ENCODE measurements at regions not wholly inside any gene's neighbourhood (a gene's known extent, or its start where the extent isn't known, plus 50 kb on each side); places are given as distances from the start of the nearest gene placed in this dataset.

GRCh38 chr2:125267683-125268082, 1242.6 kb downstream of the CNTNAP5 start:
- no peak for DNase-seq (ENCODE audit: low read depth in 2 of 2)
- Histone ChIP-seq H4K20me1 (ENCODE audit: control insufficient read depth, extremely low read depth, insufficient read depth, low read length) (no peaks in the 10 kb centered on the region), H3K9ac (ENCODE audit: insufficient read depth, low read length) (no peak overlapping the region), H3K27ac (ENCODE audit: insufficient read depth, low read length) (no peak overlapping the region), H3K4me2 (ENCODE audit: extremely low read depth, insufficient read depth, low read length) (no peak overlapping the region), H3K36me3 (ENCODE audit: control insufficient read depth, insufficient read depth, low read length) (no peaks in the 10 kb centered on the region), H3K9me3 (ENCODE audit: control insufficient read depth, insufficient read depth, low read depth, low read length) (no peaks in the 10 kb centered on the region), H3K4me3 (replicated peaks in 1 of 4; ENCODE audit: control extremely low read depth in 1 of 4, insufficient read depth in 1 of 4, low read depth in 3 of 4, low read length in 4 of 4) (no peak overlapping the region), H2AFZ (ENCODE audit: low read length) (no peak overlapping the region), H3K79me2 (ENCODE audit: control insufficient read depth, insufficient read depth, low read length) (no peaks in the 10 kb centered on the region), H3K27me3 (ENCODE audit: control insufficient read depth, insufficient read depth, low read length) (no peaks in the 10 kb centered on the region), H3K4me1 (ENCODE audit: control insufficient read depth, extremely low read depth, insufficient read depth, low read length) (no peaks in the 10 kb centered on the region)
- TF ChIP-seq EZH2 (IDR thresholded peaks at IDR 0.05; ENCODE audit: low read length, missing control alignments) (no peak), CTCF (conservative IDR thresholded peaks at IDR 0.05 in 1 of 2, IDR thresholded peaks at IDR 0.05 in 1 of 2; ENCODE audit: low read depth in 1 of 2, low read length in 2 of 2) (no peak)

- Histone ChIP-seq H4K20me1 (ENCODE audit: control insufficient read depth, extremely low read depth, insufficient read depth, low read length) (no peaks in the 10 kb centered on the region), H3K27me3 (ENCODE audit: control insufficient read depth, insufficient read depth, low read length) (no peaks in the 10 kb centered on the region), H3K27ac (ENCODE audit: insufficient read depth, low read length) (no peak overlapping the region), H3K4me1 (ENCODE audit: control insufficient read depth, extremely low read depth, insufficient read depth, low read length) (no peaks in the 10 kb centered on the region), H3K79me2 (ENCODE audit: control insufficient read depth, insufficient read depth, low read length) (no peaks in the 10 kb centered on the region), H3K4me2 (ENCODE audit: extremely low read depth, insufficient read depth, low read length) (no peak overlapping the region), H2AFZ (ENCODE audit: low read length) (no peak overlapping the region), H3K9ac (ENCODE audit: insufficient read depth, low read length) (no peak overlapping the region), H3K4me3 (replicated peaks in 1 of 4; ENCODE audit: control extremely low read depth in 1 of 4, insufficient read depth in 1 of 4, low read depth in 3 of 4, low read length in 4 of 4) (no peak overlapping the region), H3K36me3 (ENCODE audit: control insufficient read depth, insufficient read depth, low read length) (no peaks in the 10 kb centered on the region), H3K9me3 (ENCODE audit: control insufficient read depth, insufficient read depth, low read depth, low read length) (no peaks in the 10 kb centered on the region)
- TF ChIP-seq CTCF (conservative IDR thresholded peaks at IDR 0.05 in 1 of 2, IDR thresholded peaks at IDR 0.05 in 1 of 2; ENCODE audit: low read depth in 1 of 2, low read length in 2 of 2) (no peak), EZH2 (IDR thresholded peaks at IDR 0.05; ENCODE audit: low read length, missing control alignments) (no peak)
- DNase-seq (ENCODE audit: low read depth in 2 of 2) = no peak
These were observed 1247.6 kb downstream of the CNTNAP5 start for GRCh38 chr2:125272651-125273050.

GRCh38 chr2:125274718-125275117, 1249.6 kb downstream of the CNTNAP5 start:
- H3K79me2 ChIP-seq (ENCODE audit: control insufficient read depth, insufficient read depth, low read length) = no peaks in the 10 kb centered on the region
- H3K4me1 ChIP-seq (ENCODE audit: control insufficient read depth, extremely low read depth, insufficient read depth, low read length) = no peaks in the 10 kb centered on the region
- H3K27me3 ChIP-seq (ENCODE audit: control insufficient read depth, insufficient read depth, low read length) = no peaks in the 10 kb centered on the region
- no peak overlapping the region for H3K27ac ChIP-seq (ENCODE audit: insufficient read depth, low read length)
- H3K4me3 ChIP-seq (replicated peaks in 1 of 4; ENCODE audit: control extremely low read depth in 1 of 4, insufficient read depth in 1 of 4, low read depth in 3 of 4, low read length in 4 of 4) = no peak overlapping the region
- no peak overlapping the region for H2AFZ ChIP-seq (ENCODE audit: low read length)
- H3K9ac ChIP-seq (ENCODE audit: insufficient read depth, low read length) = no peak overlapping the region
- no peaks in the 10 kb centered on the region for H3K9me3 ChIP-seq (ENCODE audit: control insufficient read depth, insufficient read depth, low read depth, low read length)
- DNase-seq (ENCODE audit: low read depth in 2 of 2) = no peak
- no peak for TF ChIP-seq CTCF (conservative IDR thresholded peaks at IDR 0.05 in 1 of 2, IDR thresholded peaks at IDR 0.05 in 1 of 2; ENCODE audit: low read depth in 1 of 2, low read length in 2 of 2)
- TF ChIP-seq EZH2 (IDR thresholded peaks at IDR 0.05; ENCODE audit: low read length, missing control alignments) = no peak
- no peaks in the 10 kb centered on the region for H3K36me3 ChIP-seq (ENCODE audit: control insufficient read depth, insufficient read depth, low read length)
- no peaks in the 10 kb centered on the region for H4K20me1 ChIP-seq (ENCODE audit: control insufficient read depth, extremely low read depth, insufficient read depth, low read length)
- H3K4me2 ChIP-seq (ENCODE audit: extremely low read depth, insufficient read depth, low read length) = no peak overlapping the region

Data from fibroblast of lung (primary cell).